ENCODE measurements at regions not wholly inside any gene's neighbourhood (a gene's known extent, or its start where the extent isn't known, plus 50 kb on each side); places are given as distances from the start of the nearest gene placed in this dataset.

GRCh38 chr2:144165599-144166250 is 354.2 kb downstream of the ZEB2 start:
- no peak overlapping the region for H3K27ac ChIP-seq (ENCODE audit: low read depth in 1 of 2, low read length in 2 of 2)
- no peak overlapping the region for H3K9ac ChIP-seq (ENCODE audit: low read depth in 1 of 2, low read length in 2 of 2)
- no peak for DNase-seq (ENCODE audit: low spot score)
- 92% methylated on average over 1 of the region's 1 CpG for WGBS
- H3K27me3 ChIP-seq (ENCODE audit: control insufficient read depth in 4 of 4, insufficient read depth in 4 of 4, low read length in 3 of 4): no peaks in the 10 kb centered on the region
- H3K36me3 ChIP-seq (ENCODE audit: control insufficient read depth in 4 of 4, insufficient read depth in 3 of 4, low read depth in 1 of 4, low read length in 3 of 4): no peaks in the 10 kb centered on the region
- H3K9me3 ChIP-seq (ENCODE audit: control insufficient read depth in 4 of 4, low read length in 3 of 4): no peaks in the 10 kb centered on the region
- H3K4me1 ChIP-seq (ENCODE audit: control insufficient read depth in 4 of 4, insufficient read depth in 4 of 4, low read length in 3 of 4): no peaks in the 10 kb centered on the region
- TF ChIP-seq HNF4A (conservative IDR thresholded peaks at IDR 0.05) (no peak), REST (IDR thresholded peaks at IDR 0.05) (no peak), MAX (IDR thresholded peaks at IDR 0.05) (no peak), RXRA (IDR thresholded peaks at IDR 0.05) (no peak), TAF1 (conservative IDR thresholded peaks at IDR 0.05) (no peak), EGR1 (IDR thresholded peaks at IDR 0.05; ENCODE audit: low read depth in 2 of 2) (no peak), RAD21 (IDR thresholded peaks at IDR 0.05) (no peak)
- no peak overlapping the region for H3K4me3 ChIP-seq (ENCODE audit: low read depth in 1 of 3, low read length in 3 of 3)

GRCh38 chr2:144163592-144163991 is 356.3 kb downstream of the ZEB2 start:
- Histone ChIP-seq H3K4me1 (ENCODE audit: control insufficient read depth in 4 of 4, insufficient read depth in 4 of 4, low read length in 3 of 4) (no peaks in the 10 kb centered on the region), H3K9ac (ENCODE audit: low read depth in 1 of 2, low read length in 2 of 2) (no peak overlapping the region), H3K27me3 (ENCODE audit: control insufficient read depth in 4 of 4, insufficient read depth in 4 of 4, low read length in 3 of 4) (no peaks in the 10 kb centered on the region), H3K4me3 (ENCODE audit: low read depth in 1 of 3, low read length in 3 of 3) (no peak overlapping the region), H3K9me3 (ENCODE audit: control insufficient read depth in 4 of 4, low read length in 3 of 4) (no peaks in the 10 kb centered on the region), H3K36me3 (ENCODE audit: control insufficient read depth in 4 of 4, insufficient read depth in 3 of 4, low read depth in 1 of 4, low read length in 3 of 4) (no peaks in the 10 kb centered on the region), H3K27ac (ENCODE audit: low read depth in 1 of 2, low read length in 2 of 2) (no peak overlapping the region)
- WGBS: 85% methylated on average over 2 of the region's 2 CpGs
- TF ChIP-seq HNF4A (conservative IDR thresholded peaks at IDR 0.05) (no peak), FOXA1 (IDR thresholded peaks at IDR 0.05) (no peak), RAD21 (IDR thresholded peaks at IDR 0.05) (no peak), MAX (IDR thresholded peaks at IDR 0.05) (no peak), TAF1 (conservative IDR thresholded peaks at IDR 0.05) (no peak), ZBTB33 (IDR thresholded peaks at IDR 0.05) (no peak), JUND (IDR thresholded peaks at IDR 0.05) (no peak)
- DNase-seq (ENCODE audit: low spot score): no peak

GRCh38 chr2:144162652-144163051 is 357.3 kb downstream of the ZEB2 start:
- Histone ChIP-seq H3K36me3 (ENCODE audit: control insufficient read depth in 4 of 4, insufficient read depth in 3 of 4, low read depth in 1 of 4, low read length in 3 of 4) (no peaks in the 10 kb centered on the region), H3K9me3 (ENCODE audit: control insufficient read depth in 4 of 4, low read length in 3 of 4) (no peaks in the 10 kb centered on the region), H3K4me3 (ENCODE audit: low read depth in 1 of 3, low read length in 3 of 3) (no peak overlapping the region), H3K27ac (ENCODE audit: low read depth in 1 of 2, low read length in 2 of 2) (no peak overlapping the region), H3K27me3 (ENCODE audit: control insufficient read depth in 4 of 4, insufficient read depth in 4 of 4, low read length in 3 of 4) (no peaks in the 10 kb centered on the region), H3K4me1 (ENCODE audit: control insufficient read depth in 4 of 4, insufficient read depth in 4 of 4, low read length in 3 of 4) (no peaks in the 10 kb centered on the region), H3K9ac (ENCODE audit: low read depth in 1 of 2, low read length in 2 of 2) (no peak overlapping the region)
- 88% methylated on average over 5 of the region's 5 CpGs for WGBS
- DNase-seq (ENCODE audit: low spot score): no peak
- no peak for TF ChIP-seq YY1 (IDR thresholded peaks at IDR 0.05)
- TF ChIP-seq RAD21 (IDR thresholded peaks at IDR 0.05): peak; percentile 76 to 84
- TF ChIP-seq GABPA (IDR thresholded peaks at IDR 0.05 in 1 of 2, conservative IDR thresholded peaks at IDR 0.05 in 1 of 2): no peak
- no peak for TF ChIP-seq NR2F2 (IDR thresholded peaks at IDR 0.05)
- no peak for TF ChIP-seq HNF4G (IDR thresholded peaks at IDR 0.05)
- TF ChIP-seq CTCF (IDR thresholded peaks at IDR 0.05; ENCODE audit: low read depth, low read length, missing input control): peak; percentile 43
- TF ChIP-seq TAF1 (conservative IDR thresholded peaks at IDR 0.05): no peak
